ENCODE measurements at regions not wholly inside any gene's neighbourhood (a gene's known extent, or its start where the extent isn't known, plus 50 kb on each side); places are given as distances from the start of the nearest gene placed in this dataset.

DNA sequence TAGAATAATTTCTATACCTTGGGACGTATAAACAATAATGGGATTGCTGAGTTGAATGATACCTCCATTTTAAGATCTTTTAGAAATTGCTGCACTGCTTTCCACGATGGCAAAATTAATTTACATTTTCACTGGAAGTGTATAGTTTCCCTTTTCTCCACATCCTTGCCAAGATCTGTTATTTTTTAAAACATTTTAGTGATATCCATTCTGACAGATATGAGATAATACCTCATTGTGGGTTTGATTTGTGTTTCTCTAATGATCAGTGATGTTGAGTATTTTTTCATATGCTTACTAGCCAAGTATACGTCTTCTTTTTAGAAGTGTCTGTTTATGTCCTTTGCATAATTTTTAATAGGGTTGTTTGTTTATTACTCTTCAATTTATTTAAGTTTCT, 908.5 kb upstream of the CNTNAP5 start:
- no peak for DNase-seq (ENCODE audit: low spot score)

DNA sequence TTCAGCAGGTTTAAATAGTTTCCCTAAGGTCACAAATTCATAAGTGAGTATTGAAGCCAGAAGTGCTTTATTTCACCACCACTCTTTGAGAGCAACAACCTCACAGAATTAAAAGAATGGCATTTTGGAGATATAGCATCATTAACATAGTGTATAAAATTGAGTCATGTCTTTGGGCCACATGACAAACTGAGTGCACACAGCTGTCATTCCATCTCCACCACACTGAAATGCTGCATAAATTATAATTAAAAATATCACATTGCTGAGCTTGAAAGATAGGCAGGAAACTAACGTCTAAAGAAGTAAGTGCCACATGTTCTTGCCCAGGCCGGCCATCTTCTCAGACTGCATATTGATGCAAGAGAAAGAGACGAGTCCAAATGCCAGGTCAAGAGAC, 897.9 kb upstream of the CNTNAP5 start:
- no peak for DNase-seq (ENCODE audit: low spot score)

DNA sequence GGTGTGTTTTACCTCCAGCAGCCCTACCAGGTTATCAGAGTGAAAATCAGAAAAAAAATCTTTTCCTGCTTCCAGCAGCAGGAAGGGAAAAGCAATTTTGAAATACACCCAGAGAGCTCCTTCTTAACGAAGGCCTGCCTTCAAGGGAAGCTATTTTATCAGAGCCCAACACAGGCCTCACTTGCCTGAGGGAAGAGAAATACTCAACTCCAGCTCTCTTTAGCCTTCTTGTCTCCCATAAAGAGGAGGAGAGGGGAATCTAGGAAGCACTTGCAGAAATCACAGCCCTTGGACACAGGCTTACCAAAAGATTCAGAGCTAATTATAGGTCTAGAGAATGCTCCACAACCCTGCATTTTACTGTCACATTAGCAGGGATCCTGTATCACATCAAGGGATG, 896.1 kb upstream of the CNTNAP5 start:
- DNase-seq (ENCODE audit: low spot score), result no peak

DNA sequence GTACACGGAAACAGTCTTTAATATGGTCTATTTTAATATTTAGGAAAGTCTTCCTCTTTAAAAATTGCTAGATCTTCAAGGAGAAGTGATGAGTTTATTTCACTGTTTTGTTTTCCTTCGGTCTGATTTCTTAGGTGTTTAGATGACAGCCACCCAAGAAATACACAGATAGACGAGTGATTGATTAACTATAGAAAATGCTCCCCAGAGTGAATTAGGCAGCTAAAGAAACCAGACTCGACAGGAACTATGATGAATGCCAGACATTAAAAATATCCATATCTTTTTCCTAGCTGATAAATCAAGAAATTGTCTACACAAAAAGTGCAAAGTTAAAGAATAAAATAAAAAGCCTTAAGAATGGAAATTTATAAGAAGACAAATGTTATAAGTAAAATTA, 888.7 kb upstream of the CNTNAP5 start:
- no peak for DNase-seq (ENCODE audit: low spot score)

DNA sequence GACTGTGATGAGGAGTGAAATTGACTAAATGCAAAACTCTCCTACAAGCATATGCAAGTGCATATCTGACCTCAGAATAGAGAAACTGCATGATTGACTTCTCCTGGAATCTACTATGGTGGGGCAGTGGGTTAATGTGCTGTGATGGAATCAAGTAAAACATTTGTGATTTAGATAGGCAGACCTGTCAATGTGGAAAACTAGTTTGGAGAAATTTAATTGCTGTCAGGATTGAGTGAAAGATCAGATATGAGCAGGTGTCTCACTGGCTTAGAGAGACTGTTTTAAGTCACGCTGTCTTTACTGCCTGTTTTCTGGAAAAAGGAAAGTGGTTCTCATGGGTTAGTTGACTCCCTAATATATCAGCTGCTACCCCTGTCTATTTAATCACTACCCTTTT, 881.0 kb upstream of the CNTNAP5 start:
- DNase-seq (ENCODE audit: low spot score), result no peak

DNA sequence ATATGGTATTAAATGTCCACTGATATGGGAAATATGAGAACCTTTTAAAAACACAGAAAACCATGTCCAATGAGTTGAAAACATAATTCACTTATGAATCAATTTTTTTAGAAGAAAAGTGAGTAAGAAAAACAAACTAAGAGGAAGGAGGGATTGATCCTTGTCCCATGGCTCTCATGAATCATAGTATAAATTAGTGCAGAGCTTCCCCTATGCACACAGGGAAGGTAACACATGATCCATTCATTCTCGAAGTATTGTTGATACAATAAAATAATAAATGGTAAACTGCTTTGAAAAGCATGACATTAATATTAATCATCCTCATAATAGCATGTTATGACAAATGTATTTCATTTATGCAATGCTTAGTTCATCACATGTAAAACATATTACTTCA, 872.0 kb upstream of the CNTNAP5 start:
- no peak for DNase-seq (ENCODE audit: low spot score)

DNA sequence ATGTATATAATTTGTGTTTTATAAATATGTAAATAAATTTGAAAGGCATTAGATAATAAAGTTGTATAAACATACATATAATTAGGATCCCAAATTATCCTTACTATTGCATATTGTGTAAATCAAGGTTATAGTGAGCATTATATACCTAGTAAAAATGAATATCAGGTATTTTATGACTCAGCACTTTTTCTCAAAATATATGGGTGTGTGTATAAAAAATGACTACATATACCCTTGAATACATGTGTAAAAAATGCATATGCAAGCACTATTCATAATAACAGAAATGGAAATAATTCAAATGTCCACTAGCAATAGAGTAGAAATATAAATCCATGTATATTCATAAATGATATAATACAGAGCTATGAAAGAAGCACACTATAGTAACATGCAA, 870.9 kb upstream of the CNTNAP5 start:
- DNase-seq (ENCODE audit: low spot score), result no peak

DNA sequence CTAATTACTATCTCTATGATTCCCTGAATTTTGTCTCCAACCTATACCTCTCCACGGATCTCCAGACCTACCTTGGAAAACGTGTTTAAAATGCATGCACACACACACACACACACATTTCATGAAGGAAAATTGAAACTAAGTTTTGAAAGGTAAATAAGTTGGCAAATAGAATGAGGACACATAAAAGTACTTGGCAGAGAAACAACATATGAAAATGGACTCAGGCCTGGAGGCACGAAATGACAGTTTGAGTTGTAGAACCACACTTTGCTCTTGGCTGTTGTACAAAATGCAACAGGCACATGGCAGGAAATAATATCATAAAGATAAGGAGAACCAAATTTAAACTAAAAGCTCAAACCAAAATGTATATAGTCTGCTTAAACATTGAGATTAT, 868.1 kb upstream of the CNTNAP5 start:
- no peak for DNase-seq (ENCODE audit: low spot score)

DNA sequence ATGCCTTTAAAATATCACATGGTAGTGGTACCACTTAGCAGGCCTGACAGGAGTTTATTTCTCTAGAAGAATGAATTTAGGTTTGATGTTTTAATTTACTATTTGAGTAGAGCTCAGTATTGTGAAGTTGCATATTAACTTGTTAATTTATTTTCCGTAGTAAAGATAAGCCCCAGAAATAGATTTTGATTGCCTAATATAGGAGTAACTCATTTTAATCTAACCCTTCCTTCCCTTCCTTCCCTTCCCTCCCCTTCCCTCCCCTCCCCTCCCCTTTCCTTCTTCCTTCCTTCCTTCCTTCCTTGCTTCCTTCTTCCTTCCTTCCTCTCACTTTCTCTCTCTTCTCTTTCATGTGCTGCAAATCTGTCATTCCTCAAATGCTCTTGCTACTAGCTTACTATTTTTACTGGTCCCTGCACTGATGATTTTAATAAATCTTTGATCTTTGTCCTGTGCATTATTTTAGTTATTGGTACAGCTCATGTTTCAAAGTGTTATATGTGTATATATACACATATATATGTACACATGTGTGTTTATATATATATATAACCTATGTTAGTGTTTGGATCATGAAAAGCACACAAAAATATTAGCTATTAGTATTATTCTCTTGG, 862.6 kb upstream of the CNTNAP5 start:
- DNase-seq (ENCODE audit: low spot score), result no peak

DNA sequence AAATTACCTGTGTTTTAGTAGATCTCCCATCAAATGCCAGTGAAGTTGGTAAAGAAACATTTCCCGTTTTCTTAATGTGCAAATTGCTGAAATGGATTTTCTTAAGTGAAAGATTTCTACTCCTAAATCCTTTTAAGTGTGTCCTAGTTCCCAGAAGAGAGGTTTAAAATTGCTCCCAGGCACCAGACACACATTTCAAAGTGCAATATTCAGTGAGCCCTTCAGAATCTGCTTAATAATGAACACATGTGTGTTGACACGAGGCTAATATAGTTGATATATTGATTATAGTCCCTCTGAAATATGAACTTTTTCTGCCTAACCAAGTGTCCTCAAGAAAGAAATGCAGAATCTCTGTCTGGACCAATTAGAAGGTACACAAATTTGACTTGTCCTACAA, 861.7 kb upstream of the CNTNAP5 start:
- DNase-seq (ENCODE audit: low spot score), result no peak

DNA sequence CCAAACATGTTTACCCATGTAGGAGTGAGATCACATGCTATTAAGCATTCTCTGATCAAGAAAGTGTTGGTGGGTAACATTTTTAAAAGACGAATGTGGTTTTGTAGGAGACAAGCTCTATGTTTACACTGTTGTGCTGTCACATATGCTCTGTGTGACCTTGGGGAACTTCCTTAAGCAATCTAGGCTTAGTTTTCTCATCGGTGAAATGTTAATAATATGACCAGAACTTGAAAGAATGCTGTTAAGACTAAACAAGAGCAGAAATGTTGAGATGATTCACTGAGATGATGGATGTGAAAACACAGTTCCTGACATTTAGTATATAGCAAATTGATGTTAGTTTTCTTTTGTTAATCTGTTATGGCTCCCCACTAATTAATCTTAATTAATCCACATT, 860.9 kb upstream of the CNTNAP5 start:
- no peak for DNase-seq (ENCODE audit: low spot score)

DNA sequence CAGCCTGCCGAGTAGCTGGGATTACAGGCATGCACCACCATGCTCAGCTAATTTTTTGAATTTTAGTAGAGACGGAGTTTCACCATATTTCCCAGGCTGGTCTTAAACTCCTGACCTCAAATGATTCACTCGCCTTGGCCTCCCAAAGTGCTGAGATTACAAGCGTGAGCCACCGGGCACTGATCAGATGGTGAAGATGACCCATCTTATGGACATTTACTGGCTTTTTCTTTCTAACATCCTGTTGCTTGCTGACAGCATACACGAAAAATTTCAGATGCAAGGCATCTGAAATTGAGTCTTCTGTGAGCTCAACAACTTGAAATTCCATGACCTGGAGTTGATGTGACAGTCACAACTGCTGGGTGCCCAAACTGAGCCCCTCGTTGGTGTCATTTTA, 859.5 kb upstream of the CNTNAP5 start:
- DNase-seq (ENCODE audit: low spot score), result no peak

DNA sequence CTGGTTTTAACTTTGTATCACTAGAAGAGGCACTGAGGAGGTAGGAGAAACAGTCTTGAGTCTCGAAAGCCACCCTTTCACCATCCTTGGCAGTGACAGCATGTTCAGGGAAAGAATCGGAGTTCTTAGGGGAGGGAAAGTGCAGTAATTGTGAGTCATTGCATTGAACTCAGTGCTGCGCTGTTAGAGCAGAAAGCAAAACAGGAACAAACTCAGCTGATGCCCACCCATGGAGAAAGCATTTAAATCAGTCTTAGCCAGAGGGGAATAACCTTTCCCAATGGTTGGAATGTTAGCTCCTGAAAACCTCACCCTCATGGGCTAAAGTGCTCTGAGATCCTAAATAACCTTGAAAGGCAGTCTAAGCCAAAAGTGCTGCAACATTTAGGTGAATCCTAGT, 845.6 kb upstream of the CNTNAP5 start:
- DNase-seq (ENCODE audit: low spot score), result no peak

DNA sequence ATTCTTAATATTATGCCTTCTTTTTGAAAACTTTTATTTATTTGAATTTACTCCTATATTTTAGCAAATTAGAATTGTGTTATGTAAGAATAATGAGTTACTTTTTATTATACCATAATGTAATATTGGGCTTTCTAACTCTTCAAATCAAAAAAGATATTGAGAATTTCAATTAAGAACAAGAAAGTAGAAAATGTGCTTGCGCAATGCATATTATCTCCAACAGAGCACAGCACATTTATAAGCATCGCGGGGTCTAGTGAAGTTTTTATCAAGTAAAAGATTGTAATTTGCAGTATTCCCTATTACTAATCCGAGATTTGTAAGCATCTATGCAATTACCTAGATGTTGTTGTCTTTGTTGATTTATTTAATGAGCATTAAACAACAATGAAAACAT, 829.1 kb upstream of the CNTNAP5 start:
- no peak for DNase-seq (ENCODE audit: low spot score)

DNA sequence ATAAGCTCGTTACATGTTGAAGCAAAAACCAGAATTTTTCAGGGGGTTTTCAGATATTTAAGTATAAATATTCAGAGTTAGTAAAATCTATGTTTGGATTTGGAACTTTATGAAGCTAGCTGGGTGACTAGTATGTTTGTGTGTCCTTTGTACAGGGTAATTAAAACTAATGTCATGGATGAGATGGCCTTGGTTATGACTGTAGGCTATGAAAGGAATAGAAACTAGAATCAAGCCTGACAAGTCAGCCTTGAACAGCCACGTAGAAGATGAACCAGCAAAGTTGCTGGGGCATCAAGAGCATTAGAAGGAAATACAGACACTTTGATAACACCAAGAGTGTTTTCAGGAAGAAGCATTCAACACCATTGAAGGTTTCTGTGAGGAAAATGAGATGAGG, 825.1 kb upstream of the CNTNAP5 start:
- no peak for DNase-seq (ENCODE audit: low spot score)

DNA sequence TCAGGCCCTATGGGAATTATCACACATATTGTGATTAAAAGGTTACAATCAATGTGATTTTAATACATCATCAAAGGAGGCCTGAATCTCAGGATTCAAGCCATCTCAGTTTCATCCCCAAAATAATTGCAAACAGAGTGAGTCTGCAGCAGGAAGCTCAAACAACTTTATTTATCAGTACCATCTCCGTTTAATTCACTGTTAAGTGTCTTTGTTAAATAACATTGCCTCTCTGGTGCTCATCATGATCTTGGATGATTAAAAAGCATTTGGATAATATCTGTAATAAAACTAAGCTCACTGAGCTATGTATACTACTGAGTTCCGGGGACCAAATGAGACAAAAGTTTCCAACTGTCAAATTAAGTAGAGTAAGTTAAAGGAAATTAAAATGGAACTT, 817.8 kb upstream of the CNTNAP5 start:
- DNase-seq (ENCODE audit: low spot score), result no peak

DNA sequence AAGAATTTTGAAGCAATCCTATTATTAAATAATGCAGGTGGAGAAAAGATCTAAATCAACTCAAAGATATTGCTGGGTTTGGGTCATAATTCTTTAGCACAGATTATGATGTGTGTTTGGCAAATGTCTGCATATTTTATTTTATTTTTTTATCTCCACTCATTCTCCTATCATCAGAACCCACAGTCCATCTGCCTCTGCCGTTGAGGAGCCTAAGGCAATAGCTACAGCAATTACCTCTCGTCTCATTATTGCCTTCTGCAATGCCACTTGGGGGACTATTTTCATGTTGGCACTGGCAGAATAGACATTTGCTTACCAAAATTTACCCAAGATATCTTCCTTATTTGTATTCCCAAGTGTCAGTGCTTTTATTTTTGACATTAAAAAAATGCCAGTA, 815.9 kb upstream of the CNTNAP5 start:
- DNase-seq (ENCODE audit: low spot score), result no peak

DNA sequence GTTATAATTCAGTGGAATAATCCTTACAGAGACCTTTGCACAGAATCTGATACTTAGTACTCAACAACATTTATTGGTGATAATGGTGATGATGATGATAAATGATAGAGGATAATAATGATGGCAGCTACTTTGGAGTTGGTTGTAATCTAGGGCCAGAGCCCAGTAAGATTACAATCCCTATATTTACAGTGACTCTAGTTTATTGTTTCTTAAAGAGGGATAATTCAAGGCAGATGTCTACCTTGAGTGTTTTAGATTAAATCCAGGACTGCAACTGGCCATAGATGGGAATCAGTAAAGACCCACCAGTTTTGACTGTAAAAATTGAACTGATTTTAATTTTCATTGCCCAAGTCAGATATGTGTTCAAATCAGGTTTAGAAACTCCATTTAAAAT, 813.9 kb upstream of the CNTNAP5 start:
- no peak for DNase-seq (ENCODE audit: low spot score)

DNA sequence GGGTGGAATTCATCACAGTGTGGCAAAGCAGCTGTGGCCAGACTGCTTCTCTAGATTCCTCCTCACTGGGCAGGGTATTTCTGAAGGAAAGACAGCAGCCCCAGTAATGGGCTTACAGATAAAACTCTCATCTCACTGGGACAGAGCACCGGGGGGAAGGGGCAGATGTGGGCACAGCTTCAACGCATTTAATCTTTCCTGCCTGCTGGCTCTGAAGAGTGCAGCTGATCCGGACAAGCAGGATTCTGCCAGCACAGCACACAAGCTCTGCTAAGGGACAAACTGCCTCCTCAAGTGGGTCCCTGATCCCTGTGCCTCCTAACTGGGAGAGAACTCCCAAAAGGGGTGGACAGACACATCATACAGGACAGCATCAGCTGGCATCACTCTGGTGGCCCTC, 779.9 kb upstream of the CNTNAP5 start:
- DNase-seq (ENCODE audit: low spot score), result no peak

DNA sequence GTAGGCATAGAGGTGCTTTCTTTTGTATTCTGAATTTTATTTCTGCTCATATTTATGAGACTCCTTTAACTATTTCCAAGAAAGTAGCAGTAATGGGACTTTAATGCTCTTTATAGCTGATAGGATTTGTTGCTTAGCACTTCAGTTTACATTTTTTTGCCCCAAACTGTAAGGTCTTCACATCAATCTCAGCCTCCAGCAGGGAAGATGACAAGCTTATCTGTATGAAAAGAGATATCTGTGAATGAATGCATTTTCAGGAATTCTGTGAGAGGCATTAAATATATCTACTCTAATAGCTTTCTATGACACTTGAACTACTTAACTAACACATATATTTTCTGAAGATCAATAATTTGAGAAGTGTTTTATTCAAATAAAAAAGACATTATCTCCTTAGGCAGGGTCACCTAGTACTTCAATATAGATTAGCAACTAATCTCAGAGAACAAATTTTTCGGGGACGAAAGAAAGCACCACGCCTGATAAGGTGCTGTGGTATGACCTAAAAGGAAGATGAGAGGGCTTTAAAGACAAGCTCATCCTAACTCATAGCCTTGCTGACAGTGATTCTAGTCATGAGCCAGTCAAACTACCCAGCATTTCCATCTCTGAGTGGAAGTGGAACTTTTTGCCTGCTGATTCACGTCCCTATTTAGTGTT, 766.1 kb upstream of the CNTNAP5 start:
- no peak for DNase-seq (ENCODE audit: low spot score)

DNA sequence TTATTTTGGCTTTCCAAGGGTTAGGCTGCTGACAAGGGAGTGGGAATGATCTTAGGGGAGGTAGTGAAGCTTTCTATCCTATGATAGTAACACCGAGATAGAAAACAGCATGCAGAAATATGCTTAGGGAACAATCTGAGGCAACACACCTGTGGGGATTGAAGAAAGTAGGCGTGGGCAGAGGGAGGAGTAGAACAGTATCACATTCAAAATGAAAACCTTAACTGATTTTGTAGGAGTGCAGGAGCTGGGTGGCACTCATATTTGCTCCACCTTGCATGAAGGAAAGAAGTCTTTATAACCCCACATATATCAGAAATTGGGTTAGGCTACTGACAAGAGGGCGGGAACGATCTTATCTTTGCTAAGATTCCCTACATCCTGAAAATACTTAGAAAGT, 762.2 kb upstream of the CNTNAP5 start:
- no peak for DNase-seq (ENCODE audit: low spot score)

DNA sequence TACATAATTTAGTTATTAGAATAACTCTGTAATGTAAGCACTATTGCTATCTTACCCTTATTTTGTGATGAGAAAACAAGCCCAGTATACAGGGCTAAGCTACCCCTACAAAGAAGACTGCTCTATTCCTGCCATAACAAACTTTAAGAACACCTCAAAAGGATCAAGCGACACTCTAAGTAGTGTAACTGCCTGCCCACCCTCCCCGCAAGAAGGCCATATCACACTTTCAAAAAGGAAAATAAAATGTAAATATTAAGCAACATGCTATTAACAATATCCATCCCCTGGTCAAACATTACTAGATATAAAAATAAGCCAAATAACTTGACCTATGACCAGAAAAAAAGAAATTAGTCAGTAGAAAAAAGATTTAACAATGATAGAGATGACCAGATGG, 741.7 kb upstream of the CNTNAP5 start:
- no peak for DNase-seq (ENCODE audit: low spot score)

DNA sequence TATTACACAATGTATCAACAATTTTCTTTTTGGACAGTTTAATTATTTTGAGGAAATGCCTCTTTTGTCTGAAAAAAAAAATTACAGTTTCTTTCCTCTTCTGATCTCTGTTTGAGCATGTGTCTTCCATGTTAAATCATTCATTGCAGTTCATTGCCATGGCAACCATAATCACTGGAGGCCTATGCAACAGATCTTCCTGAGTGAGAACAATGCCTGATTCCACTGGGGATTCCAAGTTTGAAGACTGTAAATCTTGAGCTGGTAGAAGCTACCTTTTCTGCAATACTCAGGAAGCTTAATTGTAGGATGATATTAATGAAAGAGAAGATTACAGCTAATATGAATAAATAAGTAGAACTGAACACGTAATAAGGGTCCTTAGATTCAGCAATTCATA, 721.4 kb upstream of the CNTNAP5 start:
- no peak for DNase-seq (ENCODE audit: low spot score)
